GM19193 (cell line): ENCODE measurements at regions not wholly inside any gene's neighbourhood (a gene's known extent, or its start where the extent isn't known, plus 50 kb on each side); places are given as distances from the start of the nearest gene placed in this dataset.

Source experiments
- POLR2A ChIP-seq: IDR thresholded peaks from 4 replicates; pipeline ENCODE4 v1.6.1; 2011; ENCODE audit not compliant: insufficient read depth, insufficient read length; ENCODE audit errors: extremely low read depth

DNA sequence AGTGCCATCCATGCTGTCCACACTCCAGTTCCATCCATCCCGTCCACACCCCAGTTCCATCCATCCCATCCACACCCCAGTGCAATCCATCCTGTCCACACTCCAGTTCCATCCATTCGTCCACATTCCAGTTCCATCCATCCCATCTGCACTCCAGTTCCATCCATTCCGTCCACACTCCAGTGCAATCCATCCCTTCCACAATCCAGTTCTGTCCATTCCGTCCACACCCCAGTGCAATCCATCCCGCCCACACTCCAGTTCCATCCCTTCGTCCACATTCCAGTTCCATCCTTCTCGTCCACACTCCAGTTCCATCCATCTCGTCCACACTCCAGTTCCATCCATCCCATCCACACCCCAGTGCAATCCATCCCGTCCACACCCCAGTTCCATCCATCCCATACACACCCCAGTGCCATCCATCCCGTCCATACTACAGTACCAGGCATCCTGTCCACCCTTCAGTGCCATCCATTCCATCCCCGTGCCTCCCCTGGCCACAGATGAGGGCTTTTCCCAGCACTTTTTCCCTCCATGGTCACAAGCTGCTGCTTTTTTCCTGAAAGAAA is 704.0 kb downstream of the BRD1 start:
- TF ChIP-seq POLR2A: no peak

DNA sequence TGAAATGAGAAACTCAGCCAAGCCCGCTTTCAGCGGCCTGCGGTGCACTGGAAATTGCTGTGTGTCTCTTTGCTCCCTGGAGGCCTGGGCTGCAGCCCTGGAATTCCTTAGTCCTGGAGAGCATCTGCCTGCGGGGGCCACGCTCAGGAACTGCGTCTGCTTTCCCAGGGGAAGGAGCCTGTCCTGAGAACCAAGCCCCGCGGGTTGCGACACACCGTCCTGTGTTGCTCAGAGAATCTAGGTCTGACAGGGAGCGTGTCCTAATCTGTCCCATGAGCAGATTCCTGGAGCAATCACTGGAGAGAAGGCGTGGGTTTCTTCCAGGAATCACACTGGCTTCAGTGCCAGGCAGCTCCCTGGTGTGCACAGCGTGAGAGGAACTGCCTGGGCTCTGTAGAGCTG is 708.1 kb downstream of the BRD1 start:
- TF ChIP-seq POLR2A: no peak

DNA sequence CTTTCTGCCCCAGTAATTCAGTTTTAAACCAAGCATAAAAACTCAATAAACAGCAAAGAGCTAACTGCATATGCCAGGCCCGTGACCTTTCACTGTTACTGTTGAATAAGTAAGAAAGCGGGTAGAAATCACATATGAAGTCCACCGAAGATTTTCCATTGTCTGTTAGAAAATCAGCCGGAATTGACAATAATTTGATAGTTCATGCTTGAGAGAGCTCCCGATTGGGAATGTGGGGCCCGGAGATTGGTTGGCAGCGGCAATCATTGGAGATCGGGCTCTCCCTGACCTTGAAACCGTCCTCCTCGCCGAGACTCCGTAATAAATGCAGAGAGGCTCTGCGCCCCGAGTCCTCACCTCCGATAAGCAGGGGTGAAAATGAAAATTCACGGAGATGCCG is 709.6 kb downstream of the BRD1 start:
- no peak for TF ChIP-seq POLR2A

DNA sequence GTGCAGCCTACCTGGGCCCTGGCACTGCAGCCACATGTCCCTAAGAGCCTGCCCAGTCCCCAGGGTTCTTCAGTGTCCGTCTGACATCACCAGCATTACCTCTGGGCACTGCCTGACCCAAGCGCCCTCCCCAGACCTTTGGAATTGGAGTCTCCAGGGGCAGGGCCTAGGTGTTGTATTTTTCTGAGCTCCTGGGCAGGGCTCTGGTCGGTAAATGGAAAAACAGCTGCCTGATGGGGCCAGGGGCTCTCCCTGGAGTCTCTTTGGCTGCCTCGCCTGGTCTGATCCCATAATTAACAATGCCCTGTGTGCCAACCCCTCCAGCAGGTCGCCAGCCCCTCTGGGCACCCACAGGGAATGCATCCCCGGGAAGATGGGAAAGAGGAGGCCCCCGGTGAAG is 710.2 kb downstream of the BRD1 start:
- no peak for TF ChIP-seq POLR2A

DNA sequence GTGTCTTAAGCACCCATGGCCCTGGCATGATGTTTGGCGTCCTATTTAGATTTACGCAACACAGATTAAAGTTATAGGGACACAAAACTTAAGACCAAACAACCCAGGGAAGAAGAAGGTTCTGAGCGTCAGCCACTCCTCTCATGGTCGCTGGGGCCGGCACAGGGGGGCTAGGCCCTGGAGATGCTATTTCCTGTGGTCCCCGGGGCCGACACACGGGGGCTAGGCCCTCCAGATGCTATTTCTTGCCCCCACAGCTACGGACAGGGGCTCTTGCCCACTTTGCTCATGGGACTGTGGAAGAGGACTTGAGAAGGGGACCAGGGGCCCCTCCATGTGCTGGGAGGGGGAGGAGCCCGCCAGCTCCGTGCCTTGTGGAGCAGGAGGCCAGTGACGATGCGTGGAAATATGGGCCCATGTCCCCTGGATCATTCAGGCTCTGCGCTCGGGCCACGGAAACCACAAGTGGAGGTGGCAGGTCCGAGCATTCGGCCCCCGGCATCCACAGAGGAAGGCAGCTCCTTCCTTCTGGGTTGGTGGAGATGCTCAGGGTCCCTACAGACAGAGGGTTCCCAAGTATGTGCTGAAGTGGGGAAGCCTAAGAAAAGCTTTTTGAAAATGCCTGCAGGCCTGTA is 711.1 kb downstream of the BRD1 start:
- TF ChIP-seq POLR2A: no peak

DNA sequence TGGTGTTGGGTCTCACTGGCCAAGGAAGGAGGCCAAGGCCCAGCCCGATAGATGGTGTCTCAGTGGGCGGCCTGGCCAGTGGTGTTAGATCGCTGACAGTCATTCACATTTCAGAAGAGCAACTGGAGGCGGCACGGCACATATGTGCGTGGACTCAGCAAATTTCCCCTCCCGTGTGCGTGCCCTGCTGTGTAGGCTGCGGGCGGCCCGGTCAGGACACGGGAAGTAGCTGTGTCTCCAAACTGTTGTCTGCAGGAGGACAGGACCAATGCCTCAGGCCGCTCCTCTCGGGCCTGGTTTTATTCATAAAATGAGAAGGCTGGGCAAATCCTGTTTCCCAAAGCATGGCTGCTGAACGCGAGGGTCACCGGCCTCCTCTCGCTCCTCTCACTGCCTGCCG is 711.7 kb downstream of the BRD1 start:
- TF ChIP-seq POLR2A: no peak

DNA sequence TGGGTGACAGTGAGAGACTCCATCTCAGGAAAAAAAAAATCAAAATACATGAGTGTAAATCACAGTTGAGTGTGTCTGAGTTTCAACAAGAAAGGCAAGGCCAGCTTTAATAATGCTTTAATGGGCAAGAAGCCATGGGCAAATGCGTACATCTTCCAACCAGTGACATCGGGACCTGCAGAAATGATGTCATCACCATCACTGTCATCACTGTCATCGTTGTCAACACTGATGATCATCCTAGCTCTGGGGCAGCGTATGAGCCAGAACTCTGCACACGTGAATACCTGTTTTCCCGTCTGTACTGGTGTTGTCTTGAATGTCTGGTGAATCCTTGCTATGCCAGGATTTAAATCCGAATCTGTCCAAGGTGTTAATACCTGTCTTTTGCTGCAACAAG is 712.5 kb downstream of the BRD1 start:
- TF ChIP-seq POLR2A: no peak

DNA sequence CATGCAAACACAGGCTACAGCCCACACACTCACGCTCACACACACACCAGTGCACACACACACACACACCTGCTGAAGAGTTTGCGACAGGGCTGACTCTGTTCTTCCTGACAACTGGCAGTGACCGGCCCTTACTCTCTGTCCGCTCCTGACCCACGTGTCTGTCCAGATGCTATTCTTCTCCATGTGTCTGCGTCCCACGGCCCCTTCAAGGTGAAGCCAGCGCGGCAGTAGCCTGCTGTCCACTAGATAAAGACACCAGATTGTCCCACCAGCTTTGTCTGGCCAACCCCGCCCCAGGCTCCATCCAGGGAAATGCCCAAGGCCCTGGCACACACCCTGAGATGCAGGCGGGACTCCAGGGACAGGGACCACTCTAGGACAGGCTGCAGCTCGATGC is 713.9 kb downstream of the BRD1 start:
- no peak for TF ChIP-seq POLR2A

DNA sequence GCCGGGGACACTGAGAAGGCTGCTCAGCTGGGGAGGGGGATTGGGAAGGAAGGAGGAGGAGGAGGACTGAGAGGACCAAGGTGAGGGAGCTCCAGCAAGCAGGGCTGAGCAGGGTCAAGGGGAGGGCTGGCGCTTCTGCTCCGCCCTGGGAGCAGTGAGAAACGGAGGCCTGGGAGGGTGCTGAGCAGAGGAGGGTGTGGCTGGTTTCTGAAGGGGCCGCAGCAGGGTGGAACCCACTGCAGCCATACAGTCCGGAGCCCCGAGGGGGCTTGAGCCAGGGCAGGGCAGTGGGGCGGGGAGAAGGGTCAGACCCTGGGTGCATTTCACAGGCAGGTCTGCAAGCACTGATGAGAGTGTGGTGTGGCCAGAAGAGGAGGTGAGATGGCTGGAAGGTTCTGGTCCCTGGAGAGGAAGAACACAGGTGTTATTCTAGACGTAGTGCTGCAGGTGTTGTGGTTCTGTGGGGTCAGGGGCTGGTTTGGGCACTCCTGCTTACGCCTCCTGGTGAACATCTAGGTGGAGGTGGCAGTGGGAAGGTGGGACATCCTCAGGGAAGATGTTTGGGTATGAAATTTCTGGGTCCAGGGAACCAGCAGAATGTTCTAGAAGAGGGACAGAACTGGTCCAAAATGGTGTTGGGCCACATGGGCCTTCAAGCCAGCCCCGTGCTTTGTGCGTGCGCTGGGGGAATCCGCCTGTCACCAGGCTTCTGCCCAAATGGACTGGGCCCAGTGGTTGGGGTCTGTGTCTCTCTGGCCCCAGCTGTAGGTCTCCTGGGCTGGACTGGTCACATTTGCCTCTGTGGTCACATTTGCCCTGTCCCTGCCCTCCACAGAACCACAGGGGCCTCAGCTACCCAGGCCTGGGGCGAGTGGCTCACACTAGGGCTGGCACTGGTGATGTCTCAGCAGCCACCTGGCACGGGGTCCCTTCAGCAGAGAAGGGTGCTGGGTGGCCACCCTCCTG is 714.7 kb downstream of the BRD1 start:
- no peak for TF ChIP-seq POLR2A

DNA sequence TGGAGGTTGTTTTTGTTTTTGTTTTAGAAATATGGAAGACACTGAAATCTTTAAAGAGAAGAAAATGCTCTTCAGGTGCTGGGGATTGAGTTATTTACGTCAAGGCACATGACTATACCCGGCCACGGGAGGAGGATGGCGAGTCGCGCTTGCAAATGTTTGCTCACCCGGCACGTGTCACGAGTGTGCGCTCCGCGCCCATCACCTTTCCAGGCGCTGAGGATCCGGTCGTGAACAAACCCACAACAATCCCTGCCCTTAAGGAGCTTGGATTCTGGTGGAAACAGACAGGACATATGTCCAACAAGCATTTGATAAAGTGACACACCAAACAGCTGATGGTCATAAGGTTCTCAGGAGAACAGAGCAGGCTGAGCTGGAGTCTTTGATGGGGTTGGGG is 715.5 kb downstream of the BRD1 start:
- TF ChIP-seq POLR2A: no peak

DNA sequence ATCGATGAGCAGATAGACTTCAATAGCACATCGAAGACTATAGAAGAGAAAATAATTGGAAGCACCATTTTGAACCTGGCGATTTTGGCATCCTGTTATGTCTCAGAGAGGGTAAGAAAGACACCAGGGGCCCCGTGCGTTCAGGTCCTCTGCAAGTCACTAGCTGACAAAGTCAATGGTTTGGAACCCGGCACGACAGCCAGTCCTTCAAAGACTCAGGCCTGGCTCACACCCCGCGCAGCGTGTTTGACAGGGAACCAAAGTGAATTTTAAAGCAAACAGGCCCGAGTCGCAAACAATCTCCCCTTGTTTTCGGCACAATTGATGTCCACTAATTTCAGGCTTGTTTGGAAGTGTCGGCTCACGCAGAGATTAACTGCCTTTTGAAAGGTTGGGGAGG is 716.6 kb downstream of the BRD1 start:
- TF ChIP-seq POLR2A: no peak

DNA sequence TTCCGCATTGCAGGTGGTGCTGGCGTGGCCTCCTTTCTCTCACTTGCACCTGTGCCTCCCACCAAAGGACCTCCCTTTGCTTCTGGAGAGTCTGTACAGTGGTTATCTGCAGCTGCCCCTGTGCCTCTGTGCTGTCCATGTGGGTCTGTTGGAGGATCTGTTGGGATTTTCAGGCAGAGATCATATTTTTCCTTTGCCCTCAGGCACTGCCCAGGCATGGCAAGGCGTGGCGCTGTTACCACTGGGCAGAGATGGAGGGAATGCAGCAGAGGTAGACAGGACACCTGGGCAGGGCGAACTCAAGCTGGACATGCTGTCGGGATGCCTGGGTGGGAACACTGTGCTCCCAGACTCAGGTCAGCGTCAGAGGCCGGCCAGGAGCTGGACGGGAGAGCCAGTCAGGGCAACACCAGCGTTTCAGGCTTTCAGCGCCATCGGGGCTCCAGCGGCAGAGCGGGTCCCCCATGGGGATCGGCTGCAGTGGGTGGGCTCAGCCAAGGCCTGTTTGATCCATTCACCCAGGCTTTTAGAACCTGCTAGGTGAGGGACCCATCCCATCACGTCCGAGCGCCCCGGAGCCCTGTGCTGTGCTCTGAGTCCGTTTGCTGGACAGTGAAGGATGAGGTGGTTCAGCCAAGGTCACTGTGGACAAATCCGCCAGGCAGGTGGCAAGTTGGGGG is 718.9 kb downstream of the BRD1 start:
- no peak for TF ChIP-seq POLR2A

DNA sequence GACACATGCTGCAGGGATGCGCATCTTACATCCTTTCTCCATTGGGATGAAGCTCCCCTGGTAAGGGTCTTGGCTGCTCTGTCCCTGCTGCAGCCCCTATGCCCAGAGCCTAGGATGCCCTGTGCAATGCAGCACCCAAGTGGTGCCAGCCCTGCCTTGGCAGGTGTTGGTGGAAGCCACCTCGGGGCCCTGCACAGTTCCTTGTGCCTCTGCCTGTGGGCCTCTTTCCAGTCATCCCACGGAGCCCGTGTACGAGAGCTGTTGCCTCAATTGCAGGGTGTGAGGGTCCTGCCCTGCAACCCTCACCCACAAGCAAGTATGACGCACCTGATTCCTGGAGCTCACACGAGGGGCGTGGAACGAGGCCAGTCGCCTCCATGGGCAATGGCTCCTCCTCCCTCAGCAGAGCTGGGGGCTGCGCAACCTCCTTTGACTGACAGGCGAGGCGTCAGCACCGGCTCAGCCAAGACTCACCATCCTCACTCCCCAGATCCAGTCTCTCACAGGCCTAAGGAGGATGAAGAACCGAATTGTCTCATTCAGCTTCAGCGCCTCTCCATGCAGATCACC is 719.6 kb downstream of the BRD1 start:
- TF ChIP-seq POLR2A: no peak

DNA sequence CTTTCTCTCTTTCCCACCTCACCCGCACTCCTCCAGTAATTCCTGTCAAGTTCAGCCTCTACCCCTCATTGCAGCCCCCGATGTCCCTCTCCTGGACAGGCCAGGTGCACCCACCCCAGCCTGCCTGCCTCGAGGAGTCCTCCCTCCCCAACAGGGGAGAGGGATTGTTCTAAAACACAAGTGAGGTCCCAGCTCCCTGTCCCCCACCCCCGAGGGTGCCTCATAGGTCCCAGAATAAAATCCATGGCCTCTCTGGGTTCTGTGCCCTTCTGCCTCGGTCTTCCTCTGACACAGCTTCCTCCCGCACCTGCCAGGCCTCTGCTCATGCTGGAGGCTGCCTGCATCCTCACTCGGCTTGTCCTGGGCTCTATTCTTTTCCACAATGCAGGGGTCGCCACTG is 720.1 kb downstream of the BRD1 start:
- TF ChIP-seq POLR2A: no peak

DNA sequence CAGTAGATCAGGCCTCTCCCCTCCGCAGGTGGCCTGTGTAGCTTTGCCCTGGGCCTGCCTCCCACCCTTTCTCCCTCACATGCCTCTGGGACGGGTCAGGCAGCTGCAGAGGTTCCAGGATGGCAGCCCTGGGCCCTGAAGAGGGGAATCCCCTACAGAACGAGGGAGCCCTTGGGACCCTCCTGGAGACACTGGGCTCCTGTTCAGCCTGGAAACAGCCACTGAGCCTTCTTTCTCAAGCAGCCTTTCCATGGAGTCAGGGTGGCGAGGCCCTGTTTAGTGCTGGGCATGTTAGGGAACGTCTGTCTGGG is 720.9 kb downstream of the BRD1 start:
- TF ChIP-seq POLR2A: no peak
